ENCODE measurements at regions not wholly inside any gene's neighbourhood (a gene's known extent, or its start where the extent isn't known, plus 50 kb on each side); places are given as distances from the start of the nearest gene placed in this dataset.

GRCh38 chr15:31842532-31843195 is 187.7 kb upstream of the CHRNA7 start:
- DNase-seq (ENCODE audit: low spot score in 2 of 2): no peak
- WGBS, 2 donors: 60 to 69% methylated on average over 6 of the region's 6 CpGs
- TF ChIP-seq EP300 (IDR thresholded peaks at IDR 0.05) (no peak), CTCF (IDR thresholded peaks at IDR 0.05) (no peak), POLR2A (IDR thresholded peaks at IDR 0.05) (no peak)

GRCh38 chr15:31843426-31844055 is 186.8 kb upstream of the CHRNA7 start:
- H3K9me3 ChIP-seq: peaks cover 0 to under 1% (median 0%) of the 10 kb centered on the region in 4 donors
- H3K4me1 ChIP-seq: no peaks in the 10 kb centered on the region
- H3K36me3 ChIP-seq: no peaks in the 10 kb centered on the region
- no peak overlapping the region for H3K4me3 ChIP-seq
- no peak overlapping the region for H3K27ac ChIP-seq
- no peaks in the 10 kb centered on the region for H3K27me3 ChIP-seq
- no peak for DNase-seq (ENCODE audit: low spot score in 2 of 2)
- TF ChIP-seq EP300 (IDR thresholded peaks at IDR 0.05): no peak
- WGBS, 2 donors: 48 to 51% methylated on average over 5 of the region's 5 CpGs

More at GRCh38 chr15:31842532-31843195, 187.7 kb upstream of the CHRNA7 start:
- Histone ChIP-seq H3K4me3 (no peak overlapping the region), H3K27me3 (no peaks in the 10 kb centered on the region), H3K36me3 (no peaks in the 10 kb centered on the region), H3K27ac (no peak overlapping the region), H3K9me3 (no peaks in the 10 kb centered on the region), H3K4me1 (no peaks in the 10 kb centered on the region)

GRCh38 chr15:31845791-31846190 is 184.5 kb upstream of the CHRNA7 start:
- no peaks in the 10 kb centered on the region for H3K36me3 ChIP-seq
- no peaks in the 10 kb centered on the region for H3K27me3 ChIP-seq
- DNase-seq (ENCODE audit: low spot score in 2 of 2): no peak
- H3K4me1 ChIP-seq: no peaks in the 10 kb centered on the region
- no peak overlapping the region for H3K4me3 ChIP-seq
- peaks cover 0 to 16% (median under 1%) of the 10 kb centered on the region in 4 donors for H3K9me3 ChIP-seq
- 91% methylated on average over 5 of the region's 5 CpGs for WGBS, 2 donors
- TF ChIP-seq EP300 (IDR thresholded peaks at IDR 0.05) (no peak), POLR2A (IDR thresholded peaks at IDR 0.05) (no peak), CTCF (IDR thresholded peaks at IDR 0.05) (no peak)
- H3K27ac ChIP-seq: no peak overlapping the region

GRCh38 chr15:31847961-31848360 is 182.4 kb upstream of the CHRNA7 start:
- H3K4me1 ChIP-seq: peaks cover 0 to under 1% (median 0%) of the 10 kb centered on the region in 4 donors
- H3K27ac ChIP-seq: no peak overlapping the region
- peaks cover 0 to 29% (median 4%) of the 10 kb centered on the region in 4 donors for H3K9me3 ChIP-seq
- TF ChIP-seq POLR2A (IDR thresholded peaks at IDR 0.05) (no peak), CTCF (IDR thresholded peaks at IDR 0.05) (no peak), EP300 (IDR thresholded peaks at IDR 0.05) (no peak)
- no peaks in the 10 kb centered on the region for H3K27me3 ChIP-seq
- no peak overlapping the region for H3K4me3 ChIP-seq
- no peaks in the 10 kb centered on the region for H3K36me3 ChIP-seq
- 73 to 90% methylated on average over 5 of the region's 5 CpGs for WGBS, 2 donors
- no peak for DNase-seq (ENCODE audit: low spot score in 2 of 2)

GRCh38 chr15:31848621-31849020 is 181.7 kb upstream of the CHRNA7 start:
- Histone ChIP-seq H3K9me3 (peaks cover 0 to 29% (median 4%) of the 10 kb centered on the region in 4 donors), H3K4me3 (no peak overlapping the region), H3K27me3 (no peaks in the 10 kb centered on the region), H3K36me3 (no peaks in the 10 kb centered on the region), H3K27ac (no peak overlapping the region), H3K4me1 (peaks cover 0 to 5% (median 0%) of the 10 kb centered on the region in 4 donors)
- 76 to 78% methylated on average over 1 of the region's 1 CpG for WGBS, 2 donors
- DNase-seq (ENCODE audit: low spot score in 2 of 2): no peak
- no peak for TF ChIP-seq EP300 (IDR thresholded peaks at IDR 0.05)
- no peak for TF ChIP-seq POLR2A (IDR thresholded peaks at IDR 0.05)
- no peak for TF ChIP-seq CTCF (IDR thresholded peaks at IDR 0.05)
